RWPE1 (cell line): ENCODE measurements at regions not wholly inside any gene's neighbourhood (a gene's known extent, or its start where the extent isn't known, plus 50 kb on each side); places are given as distances from the start of the nearest gene placed in this dataset.
"Not testable (repeated sequence)": the region's sequence is repeated elsewhere in the genome, so short reads cannot be mapped to it uniquely, and the experiment has no call there.

Source experiments
- CTCF ChIA-PET: fragments of 350-600 bp; sonication (Branson Sonifier 250); formaldehyde crosslinking; extraction: SDS; loops from one replicate; lab custom pipeline; 2021; lab: Yijun Ruan, JAX
- POLR2A ChIA-PET: fragments of 400-600 bp; formaldehyde crosslinking; extraction: SDS; loops from one replicate; lab custom pipeline; 2020; ENCODE audit warnings: antibody characterized with exemption; ENCODE audit not compliant: low non-redundant PET; lab: Yijun Ruan, JAX
- DNase-seq: peaks from one replicate; pipeline ENCODE4 v3.0.0; 2012; ENCODE audit warnings: low spot score
- H3K27ac ChIP-seq: fragments of 450-650 bp; 2 replicates; pipeline ENCODE4 v1.5.1; 2017
- CTCF ChIP-seq: fragments of 450-650 bp; conservative IDR thresholded peaks from 2 replicates; pipeline ENCODE4 v1.5.1; 2017; ENCODE audit warnings: low read depth, mild to moderate bottlenecking

GRCh38 chr13:80499536-80500290 lies 158.8 kb upstream of the SPRY2 start:
- no peak for TF ChIP-seq CTCF
- H3K27ac ChIP-seq: no peak overlapping the region
- CTCF ChIA-PET: no interaction called here
- POLR2A ChIA-PET: no interaction called here
- no peak for DNase-seq

DNA sequence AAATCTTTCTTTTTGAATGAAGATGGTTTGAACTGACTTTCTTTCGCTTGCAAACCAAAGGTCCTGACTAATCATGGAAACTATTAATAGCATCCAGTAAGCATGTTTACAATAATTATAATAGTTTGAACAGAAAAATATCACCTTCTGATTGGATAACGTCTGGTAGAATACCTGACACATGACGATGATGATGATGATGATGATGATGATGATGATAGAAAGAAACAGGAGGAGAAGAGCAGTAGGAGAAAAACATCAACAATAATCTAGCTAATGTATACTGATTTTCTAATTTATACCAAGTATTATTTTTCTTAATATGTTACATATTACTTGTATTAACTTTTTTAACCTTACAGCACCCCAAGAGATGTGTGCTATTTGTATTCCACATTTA lies 157.5 kb upstream of the SPRY2 start:
- DNase-seq: no peak
- CTCF ChIA-PET: no interaction called here
- no peak for TF ChIP-seq CTCF
- no peak overlapping the region for H3K27ac ChIP-seq
- POLR2A ChIA-PET: no interaction called here

DNA sequence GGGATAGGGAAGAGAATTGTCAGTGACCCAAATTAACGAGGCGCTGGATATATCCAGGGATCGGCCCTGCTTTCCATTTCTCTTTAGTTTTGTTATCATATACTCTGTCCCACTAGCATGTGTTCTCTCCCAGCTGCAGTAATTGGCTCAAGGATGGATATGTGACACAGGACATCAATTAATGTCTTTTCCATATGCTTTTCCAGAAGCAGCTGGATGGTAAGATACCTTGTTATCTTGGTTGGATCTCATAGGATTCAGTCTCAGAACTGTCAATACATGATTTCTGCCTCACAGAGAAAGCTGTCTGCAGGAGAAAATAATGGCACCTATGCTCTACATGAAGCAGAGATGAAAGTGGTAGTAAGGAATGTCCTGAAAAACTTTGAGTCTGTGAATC lies 157.1 kb upstream of the SPRY2 start:
- ChIA-PET CTCF (no interaction called here), POLR2A (no interaction called here)
- H3K27ac ChIP-seq: no peak overlapping the region
- no peak for TF ChIP-seq CTCF
- no peak for DNase-seq

DNA sequence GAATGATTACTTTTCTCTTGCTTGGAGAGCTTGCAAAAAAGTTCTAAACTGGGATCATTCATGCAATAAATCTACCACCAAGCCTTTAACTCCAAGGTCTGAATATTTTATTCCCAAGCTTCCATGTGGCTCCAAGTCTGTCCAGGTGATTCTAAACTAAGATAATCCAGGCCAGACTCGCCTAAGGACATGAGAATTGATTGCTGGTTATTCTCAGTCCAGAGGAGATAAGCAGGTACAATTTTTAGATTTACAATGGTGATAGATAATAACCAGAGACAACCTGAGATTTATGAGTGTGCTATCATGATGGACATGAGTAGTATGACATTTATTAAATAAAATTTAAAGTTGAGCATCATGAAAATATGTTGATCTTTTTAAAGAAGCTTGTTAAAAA lies 156.5 kb upstream of the SPRY2 start:
- DNase-seq: no peak
- no peak overlapping the region for H3K27ac ChIP-seq
- ChIA-PET POLR2A (no interaction called here), CTCF (no interaction called here)
- no peak for TF ChIP-seq CTCF

DNA sequence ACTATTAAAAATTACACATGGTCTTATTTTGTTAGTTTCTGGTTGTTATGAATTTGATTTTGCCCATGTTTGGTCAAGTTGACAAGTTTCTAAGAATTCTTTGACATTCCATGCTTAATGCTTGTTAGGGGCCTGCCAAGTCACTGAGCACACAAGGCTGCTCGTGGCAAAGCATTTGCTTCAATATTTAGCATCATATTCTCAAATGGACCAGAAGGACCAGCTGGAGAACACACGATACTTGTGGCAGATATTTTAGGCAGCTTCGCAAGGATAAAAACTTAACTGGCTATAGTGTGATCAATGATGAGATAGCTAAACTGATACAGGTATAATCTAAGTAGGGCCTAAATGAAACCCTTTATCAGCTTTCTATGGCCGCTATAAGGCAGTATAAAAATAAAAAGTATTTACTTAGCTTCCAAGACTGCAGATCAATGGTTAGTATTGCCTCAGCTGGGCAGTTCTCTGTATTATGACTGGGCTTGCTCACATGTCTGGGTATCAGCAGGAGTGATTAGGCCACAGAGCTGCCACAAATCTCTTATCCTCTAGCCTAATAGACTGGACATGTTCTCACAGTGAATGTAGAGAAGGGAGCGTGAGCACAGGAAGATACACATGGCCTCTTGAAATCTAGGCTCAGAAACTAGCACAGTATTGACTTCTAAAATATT lies 155.9 kb upstream of the SPRY2 start:
- POLR2A ChIA-PET: interaction anchor here (0.6 kb wide), 1 partner anchor 85 kb away, joined by 3 read pairs; no protein-coding TSS in a partner anchor
- CTCF ChIA-PET: no interaction called here
- DNase-seq: no peak
- H3K27ac ChIP-seq: no peak overlapping the region
- no peak for TF ChIP-seq CTCF

DNA sequence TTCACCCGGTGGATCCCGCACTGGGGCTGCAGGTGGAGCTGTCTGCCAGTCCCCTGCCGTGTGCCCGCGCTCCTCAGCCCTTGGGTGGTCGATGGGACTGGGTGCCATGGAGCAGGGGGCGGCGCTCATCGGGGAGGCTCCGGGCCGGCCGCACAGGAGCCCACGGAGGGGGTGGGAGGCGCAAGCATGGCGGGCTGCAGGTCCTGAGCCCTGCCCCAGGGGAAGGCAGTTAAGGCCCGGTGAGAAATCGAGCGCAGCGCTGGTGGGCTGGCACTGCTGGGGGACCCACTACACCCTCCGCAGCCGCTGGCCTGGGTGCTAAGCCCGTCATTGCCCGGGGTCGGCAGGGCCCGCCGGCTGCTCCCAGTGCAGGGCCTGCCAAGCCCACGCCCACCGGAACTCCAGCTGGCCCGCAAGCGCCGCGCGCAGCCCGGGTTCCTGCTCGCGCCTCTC lies 149.6 kb upstream of the SPRY2 start:
- POLR2A ChIA-PET, H3K27ac ChIP-seq, DNase-seq: not testable (repeated sequence)
- CTCF ChIA-PET: interaction anchor here (0.6 kb wide), 1 partner anchor 350 kb away, joined by 3 read pairs; no protein-coding TSS in a partner anchor

- POLR2A ChIA-PET: no interaction called here
- H3K27ac ChIP-seq: no peak overlapping the region
- CTCF ChIA-PET: no interaction called here
- TF ChIP-seq CTCF: no peak
- DNase-seq: no peak
Measured at GRCh38 chr13:80486402-80486801, 145.5 kb upstream of the SPRY2 start.
